Left colon (tissue), 2 donors: ENCODE measurements at regions not wholly inside any gene's neighbourhood (a gene's known extent, or its start where the extent isn't known, plus 50 kb on each side); places are given as distances from the start of the nearest gene placed in this dataset.

ENCODE experiments used
- ATAC-seq: fragments of 200-7000 bp; cut with Tn5 transposase; one replicate; pipeline ENCODE4 v1.9.1; 2020; ENCODE audit warnings: mild to moderate bottlenecking, moderate library complexity
- DNase-seq, 2 donors: peaks; one replicate each; pipeline ENCODE4 v3.0.0-alpha.2; 2020
- intact Hi-C, 2 donors: fragments of 100-400 bp; cut with DNase I in 1 of 2; cut with micrococcal nuclease in 1 of 2; formaldehyde crosslinking; loops; one replicate each; pipeline versions ENCODE4 v1.11.2 to v1.14.0; 2022; cut with DNase I, micrococcal nuclease
- donor health status: DM: no; HTN: no; CAD: no.
- donor health status: DM: yes; HTN: yes; CAD: no.

GRCh38 chr5:142425286-142426065 is 100.7 kb upstream of the SPRY4 start:
- ATAC-seq (no peak), DNase-seq (no peak)
- intact Hi-C loops: no loop called here

DNA sequence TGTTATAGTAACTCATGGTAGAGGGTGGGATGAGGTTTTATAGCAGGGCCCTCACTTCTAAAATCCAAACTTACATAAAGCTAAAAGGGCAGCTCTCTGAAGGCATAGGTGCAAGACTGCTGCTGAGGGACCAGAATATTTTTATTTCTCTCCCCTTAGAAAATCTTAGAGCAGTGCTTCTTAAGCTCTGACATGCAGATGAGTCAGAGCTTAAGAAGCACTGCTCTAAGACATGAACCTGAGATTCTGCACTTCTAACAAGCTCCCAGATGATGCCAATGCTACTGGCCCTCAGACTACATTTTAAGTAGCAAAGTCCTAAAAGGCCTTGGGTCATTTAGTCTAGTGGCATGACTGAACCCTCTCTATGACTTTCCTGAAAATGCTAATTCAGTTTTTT is 97.6 kb upstream of the SPRY4 start:
- intact Hi-C loops: no loop called here
- DNase-seq: no peak
- no peak for ATAC-seq

- no peak for DNase-seq
- intact Hi-C loops: no loop called here
- peak; percentile 36 for ATAC-seq
Measured at GRCh38 chr5:142421621-142422397, 97.0 kb upstream of the SPRY4 start.

- peak in 1 of 2 donors; percentile 37 for DNase-seq
Measured at GRCh38 chr5:142421228-142421617, 96.4 kb upstream of the SPRY4 start.

GRCh38 chr5:142420561-142421227 is 95.9 kb upstream of the SPRY4 start:
- intact Hi-C loops: no loop called here
- ATAC-seq (peak; percentile 74), DNase-seq (no peak)

More at GRCh38 chr5:142421228-142421617, 96.4 kb upstream of the SPRY4 start:
- intact Hi-C loops: no loop called here
- ATAC-seq: peak; percentile 95

DNA sequence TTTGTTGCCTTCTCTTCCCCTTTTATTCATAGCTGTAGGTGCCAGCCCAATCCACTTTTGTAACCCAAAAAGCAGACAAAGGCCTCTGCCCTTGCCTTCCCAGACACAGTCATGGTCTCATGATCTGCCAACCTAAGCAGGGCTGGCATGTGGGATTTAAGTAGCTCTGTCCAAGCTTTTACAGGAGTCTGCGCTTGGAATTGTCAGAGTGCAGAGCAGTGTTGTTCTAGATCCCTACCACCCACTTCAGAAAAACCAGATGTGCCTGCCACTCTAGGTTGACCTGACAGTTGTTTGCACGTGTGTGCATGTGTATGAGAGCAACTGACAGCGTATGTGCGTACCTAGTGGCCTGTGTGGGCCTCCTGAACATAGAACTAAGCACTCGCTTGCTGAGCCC is 87.8 kb upstream of the SPRY4 start:
- DNase-seq: no peak
- ATAC-seq: no peak
- intact Hi-C loops: no loop called here

DNA sequence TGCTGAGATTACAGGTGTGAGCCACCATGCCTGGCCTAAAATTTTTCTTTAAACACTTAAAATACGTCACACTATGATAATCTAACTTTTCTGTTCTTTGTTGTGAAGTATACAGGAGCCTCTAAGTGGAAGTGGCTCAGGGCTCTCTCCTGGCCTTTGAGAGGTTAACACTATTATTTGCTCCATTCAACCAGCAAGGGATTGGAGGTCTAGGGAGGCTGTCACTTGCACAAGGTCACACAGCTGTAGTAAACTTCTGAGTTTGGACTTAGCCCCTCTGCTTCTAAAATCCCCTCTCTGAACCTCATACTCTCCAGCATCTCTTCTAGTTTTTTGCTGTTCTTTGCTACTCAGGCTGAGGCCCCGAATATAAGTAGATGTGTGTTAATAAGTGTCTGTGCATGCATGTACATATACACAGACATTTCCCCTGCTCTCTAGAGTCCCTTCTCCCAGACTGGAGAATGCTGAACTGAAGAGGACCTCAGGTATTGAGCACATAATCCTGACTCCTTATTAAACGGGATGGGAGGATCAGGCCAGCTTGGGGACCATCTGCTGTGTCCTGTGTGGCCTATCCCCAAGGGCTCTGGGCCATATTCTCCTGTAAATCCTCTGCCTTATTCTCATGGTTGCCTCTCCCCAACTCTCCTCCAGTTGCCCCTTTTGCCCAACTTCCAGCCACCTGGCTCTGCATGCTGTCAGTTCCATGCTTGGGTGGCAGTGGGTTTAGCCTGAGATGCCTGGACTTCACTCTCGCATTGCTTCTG is 87.0 kb upstream of the SPRY4 start:
- intact Hi-C loops: no loop called here
- ATAC-seq: no peak
- DNase-seq: no peak

- no peak for DNase-seq
- intact Hi-C loops: no loop called here
- no peak for ATAC-seq
Measured at GRCh38 chr5:142411103-142411502, 86.3 kb upstream of the SPRY4 start.

DNA sequence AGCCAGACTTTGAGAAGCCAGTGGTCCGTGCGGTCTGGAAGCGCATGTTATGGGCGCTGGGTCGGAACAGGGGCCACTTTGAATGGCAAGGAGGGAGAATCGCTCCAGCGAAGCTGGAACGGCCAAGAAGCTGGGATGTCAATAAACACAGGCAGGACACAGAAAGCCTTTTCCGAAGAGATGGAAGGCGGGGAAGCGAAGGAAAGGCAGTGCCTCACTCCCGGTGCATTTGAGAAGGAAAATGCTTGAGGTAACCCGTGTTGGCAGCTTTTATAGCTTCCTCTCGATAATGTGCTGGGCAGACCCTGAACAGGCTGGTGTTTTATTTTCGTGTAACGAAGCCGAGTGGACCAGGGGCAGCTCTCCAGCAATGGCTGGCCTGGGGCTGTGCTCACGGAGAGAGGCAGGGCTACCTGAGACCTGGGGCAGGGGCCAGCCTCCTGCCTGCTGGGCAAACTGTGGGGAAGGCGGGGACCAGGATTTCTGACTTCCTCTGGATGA is 84.2 kb upstream of the SPRY4 start:
- intact Hi-C loops: no loop called here
- no peak for ATAC-seq

GRCh38 chr5:142408536-142408935 is 83.7 kb upstream of the SPRY4 start:
- ATAC-seq: no peak
- intact Hi-C loops: no loop called here
- no peak for DNase-seq

More for the DNA sequence above, 84.2 kb upstream of the SPRY4 start:
- DNase-seq: no peak

GRCh38 chr5:142405814-142406395 is 81.1 kb upstream of the SPRY4 start:
- intact Hi-C loops: no loop called here
- no peak for DNase-seq
- ATAC-seq: no peak

DNA sequence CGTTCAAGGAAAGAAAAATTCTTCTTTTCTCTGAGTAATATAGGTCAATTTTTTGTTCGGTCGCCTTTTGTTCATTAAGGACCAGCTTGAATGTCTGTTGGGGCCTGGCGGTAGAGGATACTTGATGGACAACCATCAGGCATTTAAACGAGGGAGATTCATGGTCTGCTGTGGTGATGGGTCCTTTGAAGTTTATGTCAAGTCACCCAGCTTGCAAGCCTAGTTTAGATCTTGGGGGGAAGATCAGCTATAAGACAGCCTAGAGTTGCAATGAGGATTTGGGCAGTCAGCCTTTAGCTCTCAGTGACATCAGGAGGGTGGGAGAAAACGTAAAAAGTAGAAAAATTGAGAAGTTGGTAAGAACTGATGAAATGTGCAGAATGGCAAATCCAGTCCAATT is 80.2 kb upstream of the SPRY4 start:
- DNase-seq (no peak), ATAC-seq (no peak)
- intact Hi-C loops: no loop called here

DNA sequence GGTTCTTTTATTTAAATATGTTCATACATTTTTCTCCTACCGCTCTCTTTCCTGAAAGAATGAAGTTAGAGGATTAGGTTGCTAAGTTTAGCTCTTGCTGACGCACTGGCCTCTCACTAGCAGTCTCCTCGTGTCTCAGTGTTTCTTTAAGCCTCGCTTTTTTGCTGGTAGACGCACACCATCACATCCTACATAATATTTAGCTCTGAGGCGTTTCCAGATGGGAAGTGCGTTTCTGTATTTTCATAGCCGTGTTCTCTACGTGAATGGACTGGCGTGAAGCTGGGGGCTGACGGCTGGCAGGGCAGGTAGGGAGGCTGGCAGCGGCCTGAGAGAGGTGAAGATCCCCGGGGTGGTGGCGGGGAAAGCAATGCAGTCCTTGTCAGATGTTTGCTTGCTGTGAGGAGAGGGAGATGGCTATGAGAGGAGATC is 79.2 kb upstream of the SPRY4 start:
- intact Hi-C loops: no loop called here
- ATAC-seq (no peak), DNase-seq (no peak)

GRCh38 chr5:142403583-142403982 is 78.8 kb upstream of the SPRY4 start:
- DNase-seq: no peak
- peak; percentile 67 for ATAC-seq
- intact Hi-C loops: no loop called here

DNA sequence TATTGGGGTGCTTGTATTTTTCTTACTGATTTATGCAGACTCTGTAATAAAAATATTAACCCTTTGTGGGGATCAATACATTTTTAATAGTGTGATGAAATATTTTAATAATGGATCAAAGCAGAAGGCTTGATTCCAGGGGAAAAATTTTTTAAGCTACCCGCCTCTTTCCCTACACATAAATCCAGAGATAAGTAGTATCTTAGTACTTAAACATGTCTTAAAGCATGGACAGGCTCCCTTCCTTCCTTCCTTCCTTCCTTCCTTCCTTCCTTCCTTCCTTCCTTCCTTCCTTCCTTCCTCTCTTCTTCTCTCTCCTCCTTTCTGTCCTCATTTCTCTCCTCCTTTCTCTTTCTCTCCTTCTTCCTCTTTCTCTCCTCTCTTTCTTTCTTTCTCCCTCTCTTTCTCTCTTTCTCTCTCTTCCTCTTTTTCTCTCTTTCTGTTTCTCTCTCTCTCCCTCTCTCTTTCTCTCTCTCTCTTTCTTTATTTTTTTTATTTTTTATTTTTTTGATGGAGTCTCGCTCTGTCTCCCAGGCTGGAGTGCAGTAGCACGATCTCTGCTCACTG is 78.0 kb upstream of the SPRY4 start:
- no peak for DNase-seq
- no peak for ATAC-seq
- intact Hi-C loops: no loop called here

- intact Hi-C loops: no loop called here
- no peak for DNase-seq
- no peak for ATAC-seq
Measured at GRCh38 chr5:142400415-142400814, 75.6 kb upstream of the SPRY4 start.

DNA sequence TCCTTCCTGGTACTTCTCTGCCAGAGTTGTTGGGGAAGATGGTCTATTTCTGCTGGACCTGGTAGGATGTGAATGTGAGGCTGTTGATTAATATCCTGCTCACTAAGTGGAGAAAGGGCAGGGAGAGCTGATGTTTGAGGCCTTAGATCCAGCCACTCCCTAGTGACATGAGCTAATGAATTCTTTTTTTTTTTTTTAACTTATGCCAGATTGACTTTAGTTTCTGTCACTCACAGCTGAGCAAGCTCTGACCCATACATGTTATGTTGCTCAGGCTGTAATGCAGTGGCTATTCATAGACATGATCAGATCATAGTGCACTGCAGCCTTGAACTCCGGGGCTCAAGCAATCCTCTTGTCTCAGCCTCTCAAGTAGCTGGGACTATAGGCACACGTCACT is 75.1 kb upstream of the SPRY4 start:
- intact Hi-C loops: no loop called here
- no peak for DNase-seq
- ATAC-seq: no peak

GRCh38 chr5:142398730-142399055 is 73.9 kb upstream of the SPRY4 start:
- DNase-seq: no peak

More at GRCh38 chr5:142398730-142399055, 73.9 kb upstream of the SPRY4 start:
- intact Hi-C loops: no loop called here
- peak; percentile 73 for ATAC-seq
